ENCODE measurements at regions not wholly inside any gene's neighbourhood (a gene's known extent, or its start where the extent isn't known, plus 50 kb on each side); places are given as distances from the start of the nearest gene placed in this dataset.

GRCh38 chr3:112765531-112765930 lies 81.1 kb downstream of the CD200R1L start:
- H3K9me3 Mint-ChIP-seq, result peaks cover 0 to 2% (median 0%) of the 10 kb centered on the region in 11 donors
- no peaks in the 10 kb centered on the region for H3K9me3 ChIP-seq (ENCODE audit: control insufficient read depth in 2 of 3, low read length in 3 of 3)
- DNase-seq, result no peak
- no peak for ATAC-seq
- H3K27me3 ChIP-seq (ENCODE audit: control insufficient read depth in 2 of 2, insufficient read depth in 2 of 2, low read length in 2 of 2), result no peaks in the 10 kb centered on the region
- no peaks in the 10 kb centered on the region for H3K4me1 ChIP-seq (ENCODE audit: control insufficient read depth in 2 of 2, insufficient read depth in 2 of 2, low read length in 2 of 2)
- H3K4me3 Mint-ChIP-seq, result no peak overlapping the region
- peaks cover 0 to 2% (median 0%) of the 10 kb centered on the region in 5 donors for H3K36me3 Mint-ChIP-seq
- intact Hi-C loops (cut with micrococcal nuclease), result no loop called here
- H3K27ac ChIP-seq (ENCODE audit: low read depth, low read length), result no peak overlapping the region
- peaks cover 0 to 10% (median 3%) of the 10 kb centered on the region in 7 donors for H3K4me1 Mint-ChIP-seq
- ChIA-PET POLR2A (no interaction called here), CTCF (interaction anchor here (1.2 kb wide), 1 partner anchor 48 kb away, joined by 3 read pairs; no protein-coding TSS in a partner anchor)
- no peaks in the 10 kb centered on the region for H3K27me3 Mint-ChIP-seq
- no peak overlapping the region for H3K4me3 ChIP-seq (ENCODE audit: low read length)
- H3K36me3 ChIP-seq (ENCODE audit: control insufficient read depth in 2 of 3, insufficient read depth in 3 of 3, low read length in 3 of 3), result no peaks in the 10 kb centered on the region
- H3K27ac Mint-ChIP-seq, result no peak overlapping the region

- Mint-ChIP-seq H3K4me3 (no peak overlapping the region), H3K36me3 (peaks cover 0 to 4% (median 0%) of the 10 kb centered on the region in 5 donors), H3K27ac (no peak overlapping the region), H3K9me3 (peaks cover 0 to 3% (median 0%) of the 10 kb centered on the region in 11 donors), H3K27me3 (no peaks in the 10 kb centered on the region), H3K4me1 (peaks cover 0 to 5% (median 3%) of the 10 kb centered on the region in 7 donors)
- DNase-seq (no peak), ATAC-seq (no peak)
- POLR2A ChIA-PET, result no interaction called here
- H3K27ac ChIP-seq (ENCODE audit: low read depth, low read length), result no peak overlapping the region
- H3K9me3 ChIP-seq (ENCODE audit: control insufficient read depth in 2 of 3, low read length in 3 of 3), result no peaks in the 10 kb centered on the region
- no peaks in the 10 kb centered on the region for H3K36me3 ChIP-seq (ENCODE audit: control insufficient read depth in 2 of 3, insufficient read depth in 3 of 3, low read length in 3 of 3)
- intact Hi-C loops (cut with micrococcal nuclease), result no loop called here
- H3K4me3 ChIP-seq (ENCODE audit: low read length), result no peak overlapping the region
- no peaks in the 10 kb centered on the region for H3K27me3 ChIP-seq (ENCODE audit: control insufficient read depth in 2 of 2, insufficient read depth in 2 of 2, low read length in 2 of 2)
- CTCF ChIA-PET, result no interaction called here
- H3K4me1 ChIP-seq (ENCODE audit: control insufficient read depth in 2 of 2, insufficient read depth in 2 of 2, low read length in 2 of 2), result no peaks in the 10 kb centered on the region
Observed at GRCh38 chr3:112763258-112763657, 83.4 kb downstream of the CD200R1L start.

- H3K9me3 ChIP-seq (ENCODE audit: control insufficient read depth in 2 of 3, low read length in 3 of 3), result no peaks in the 10 kb centered on the region
- H3K36me3 ChIP-seq (ENCODE audit: control insufficient read depth in 2 of 3, insufficient read depth in 3 of 3, low read length in 3 of 3), result no peaks in the 10 kb centered on the region
- CTCF ChIA-PET, result interaction anchor here (0.7 to 0.8 kb wide), 3 partner anchors 19 to 46 kb away, joined by 3 to 4 read pairs (median 3); no protein-coding TSS in a partner anchor
- no peaks in the 10 kb centered on the region for H3K27me3 Mint-ChIP-seq
- no peak overlapping the region for H3K4me3 ChIP-seq (ENCODE audit: low read length)
- H3K27ac Mint-ChIP-seq, result no peak overlapping the region
- no peak for ATAC-seq
- no peak for DNase-seq
- peaks cover 0 to 5% (median 0%) of the 10 kb centered on the region in 7 donors for H3K4me1 Mint-ChIP-seq
- POLR2A ChIA-PET, result interaction anchor here (0.6 to 0.7 kb wide), 2 partner anchors 21 to 105 kb away, joined by 3 to 6 read pairs; no protein-coding TSS in a partner anchor
- H3K36me3 Mint-ChIP-seq, result peaks cover 0 to 6% (median 0%) of the 10 kb centered on the region in 5 donors
- no peaks in the 10 kb centered on the region for H3K4me1 ChIP-seq (ENCODE audit: control insufficient read depth in 2 of 2, insufficient read depth in 2 of 2, low read length in 2 of 2)
- H3K27me3 ChIP-seq (ENCODE audit: control insufficient read depth in 2 of 2, insufficient read depth in 2 of 2, low read length in 2 of 2), result no peaks in the 10 kb centered on the region
- no peak overlapping the region for H3K4me3 Mint-ChIP-seq
- peaks cover 0 to 10% (median 3%) of the 10 kb centered on the region in 11 donors for H3K9me3 Mint-ChIP-seq
- intact Hi-C loops (cut with micrococcal nuclease), result no loop called here
- H3K27ac ChIP-seq (ENCODE audit: low read depth, low read length), result no peak overlapping the region
Observed at GRCh38 chr3:112761062-112761638, 85.5 kb downstream of the CD200R1L start.

DNA sequence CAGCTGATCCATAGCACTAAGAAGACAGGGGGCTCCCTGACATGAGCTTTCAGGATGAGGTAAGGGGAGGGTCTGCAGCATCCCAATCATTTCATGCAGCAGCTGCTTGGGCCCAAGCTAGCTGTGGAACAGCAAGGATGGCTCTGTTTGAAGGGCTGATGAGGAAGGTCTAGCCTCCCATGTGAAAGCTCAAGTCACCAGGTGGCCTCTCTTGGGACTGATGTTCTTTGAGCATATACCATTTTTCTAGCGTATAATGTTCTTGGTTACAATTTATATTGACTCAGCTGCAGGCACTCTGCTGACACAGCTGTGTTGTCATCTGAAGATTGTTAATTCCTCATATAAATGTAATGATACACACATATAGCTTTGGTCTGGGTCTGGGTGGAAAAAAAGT lies 87.0 kb downstream of the CD200R1L start:
- H3K4me3 Mint-ChIP-seq, result no peak overlapping the region
- intact Hi-C loops (cut with micrococcal nuclease), result no loop called here

GRCh38 chr3:112759210-112759609 lies 87.5 kb downstream of the CD200R1L start:
- H3K4me1 ChIP-seq (ENCODE audit: control insufficient read depth in 2 of 2, insufficient read depth in 2 of 2, low read length in 2 of 2), result no peaks in the 10 kb centered on the region
- H3K4me3 ChIP-seq (ENCODE audit: low read length), result no peak overlapping the region
- intact Hi-C loops (cut with micrococcal nuclease), result no loop called here
- ATAC-seq, result no peak
- ChIA-PET CTCF (interaction anchor here (1.8 kb wide), 1 partner anchor 24 kb away, joined by 4 read pairs; no protein-coding TSS in a partner anchor), POLR2A (interaction anchor here (0.5 kb wide), 1 partner anchor 215 kb away, joined by 4 read pairs; no protein-coding TSS in a partner anchor)
- no peak overlapping the region for H3K4me3 Mint-ChIP-seq
- no peak overlapping the region for H3K27ac Mint-ChIP-seq
- H3K9me3 Mint-ChIP-seq, result peaks cover 0 to 13% (median 3%) of the 10 kb centered on the region in 11 donors
- peaks cover 0 to 6% (median 3%) of the 10 kb centered on the region in 5 donors for H3K36me3 Mint-ChIP-seq
- no peak for DNase-seq
- H3K9me3 ChIP-seq (ENCODE audit: control insufficient read depth in 2 of 3, low read length in 3 of 3), result no peaks in the 10 kb centered on the region
- H3K27me3 ChIP-seq (ENCODE audit: control insufficient read depth in 2 of 2, insufficient read depth in 2 of 2, low read length in 2 of 2), result no peaks in the 10 kb centered on the region
- H3K27ac ChIP-seq (ENCODE audit: low read depth, low read length), result no peak overlapping the region
- no peaks in the 10 kb centered on the region for H3K27me3 Mint-ChIP-seq
- H3K4me1 Mint-ChIP-seq, result peaks cover 0 to 5% (median 3%) of the 10 kb centered on the region in 7 donors
- H3K36me3 ChIP-seq (ENCODE audit: control insufficient read depth in 2 of 3, insufficient read depth in 3 of 3, low read length in 3 of 3), result no peaks in the 10 kb centered on the region

More for the DNA sequence above, 87.0 kb downstream of the CD200R1L start:
- no peaks in the 10 kb centered on the region for H3K9me3 ChIP-seq (ENCODE audit: control insufficient read depth in 2 of 3, low read length in 3 of 3)
- H3K36me3 ChIP-seq (ENCODE audit: control insufficient read depth in 2 of 3, insufficient read depth in 3 of 3, low read length in 3 of 3), result no peaks in the 10 kb centered on the region
- CTCF ChIA-PET, result interaction anchor here (1.8 kb wide), 1 partner anchor 25 kb away, joined by 4 read pairs; no protein-coding TSS in a partner anchor
- no peaks in the 10 kb centered on the region for H3K27me3 Mint-ChIP-seq
- POLR2A ChIA-PET, result interaction anchor here (0.5 kb wide), 1 partner anchor 215 kb away, joined by 4 read pairs; no protein-coding TSS in a partner anchor
- DNase-seq (no peak), ATAC-seq (no peak)
- H3K9me3 Mint-ChIP-seq, result peaks cover 0 to 13% (median 3%) of the 10 kb centered on the region in 11 donors
- no peak overlapping the region for H3K27ac ChIP-seq (ENCODE audit: low read depth, low read length)
- no peaks in the 10 kb centered on the region for H3K27me3 ChIP-seq (ENCODE audit: control insufficient read depth in 2 of 2, insufficient read depth in 2 of 2, low read length in 2 of 2)
- no peak overlapping the region for H3K4me3 ChIP-seq (ENCODE audit: low read length)
- no peak overlapping the region for H3K27ac Mint-ChIP-seq
- no peaks in the 10 kb centered on the region for H3K4me1 ChIP-seq (ENCODE audit: control insufficient read depth in 2 of 2, insufficient read depth in 2 of 2, low read length in 2 of 2)
- peaks cover 0 to 6% (median 0%) of the 10 kb centered on the region in 5 donors for H3K36me3 Mint-ChIP-seq
- H3K4me1 Mint-ChIP-seq, result peaks cover 0 to 5% (median 3%) of the 10 kb centered on the region in 7 donors

DNA sequence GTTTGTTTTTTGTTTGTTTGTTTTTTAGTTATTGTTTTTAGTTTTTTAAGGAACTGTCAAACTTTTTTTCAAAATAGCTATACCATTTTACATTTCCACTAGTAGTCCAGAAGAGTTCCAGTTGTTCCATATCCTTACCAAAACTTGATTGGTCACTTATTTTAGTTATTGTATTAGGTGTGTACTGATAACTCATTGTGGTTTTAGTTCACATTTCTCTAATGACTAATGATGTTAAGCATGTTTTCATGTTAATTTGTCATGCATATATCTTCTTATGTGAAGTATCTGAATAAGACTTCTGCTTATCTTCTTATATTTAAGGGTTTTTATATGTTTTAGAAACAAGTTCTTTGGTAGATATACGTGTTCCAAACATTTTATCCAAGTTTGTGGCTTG lies 89.5 kb downstream of the CD200R1L start:
- peaks cover 0 to 6% (median 3%) of the 10 kb centered on the region in 5 donors for H3K36me3 Mint-ChIP-seq

More for the DNA sequence above, 89.5 kb downstream of the CD200R1L start:
- no peaks in the 10 kb centered on the region for H3K4me1 ChIP-seq (ENCODE audit: control insufficient read depth in 2 of 2, insufficient read depth in 2 of 2, low read length in 2 of 2)
- H3K27ac ChIP-seq (ENCODE audit: low read depth, low read length), result no peak overlapping the region
- ChIA-PET CTCF (no interaction called here), POLR2A (no interaction called here)
- ATAC-seq (no peak), DNase-seq (no peak)
- no peaks in the 10 kb centered on the region for H3K36me3 ChIP-seq (ENCODE audit: control insufficient read depth in 2 of 3, insufficient read depth in 3 of 3, low read length in 3 of 3)
- no peaks in the 10 kb centered on the region for H3K9me3 ChIP-seq (ENCODE audit: control insufficient read depth in 2 of 3, low read length in 3 of 3)
- Mint-ChIP-seq H3K27me3 (peaks cover 0 to 2% (median 0%) of the 10 kb centered on the region in 5 donors), H3K4me1 (peaks cover 0 to 5% (median 3%) of the 10 kb centered on the region in 7 donors), H3K27ac (no peak overlapping the region), H3K9me3 (peaks cover 0 to 15% (median 3%) of the 10 kb centered on the region in 11 donors), H3K4me3 (no peak overlapping the region)
- H3K4me3 ChIP-seq (ENCODE audit: low read length), result no peak overlapping the region
- intact Hi-C loops (cut with micrococcal nuclease), result no loop called here
- no peaks in the 10 kb centered on the region for H3K27me3 ChIP-seq (ENCODE audit: control insufficient read depth in 2 of 2, insufficient read depth in 2 of 2, low read length in 2 of 2)

Data from naive thymus-derived CD4-positive, alpha-beta T cell (primary cell).